ENCODE measurements at regions not wholly inside any gene's neighbourhood (a gene's known extent, or its start where the extent isn't known, plus 50 kb on each side); places are given as distances from the start of the nearest gene placed in this dataset.

DNA sequence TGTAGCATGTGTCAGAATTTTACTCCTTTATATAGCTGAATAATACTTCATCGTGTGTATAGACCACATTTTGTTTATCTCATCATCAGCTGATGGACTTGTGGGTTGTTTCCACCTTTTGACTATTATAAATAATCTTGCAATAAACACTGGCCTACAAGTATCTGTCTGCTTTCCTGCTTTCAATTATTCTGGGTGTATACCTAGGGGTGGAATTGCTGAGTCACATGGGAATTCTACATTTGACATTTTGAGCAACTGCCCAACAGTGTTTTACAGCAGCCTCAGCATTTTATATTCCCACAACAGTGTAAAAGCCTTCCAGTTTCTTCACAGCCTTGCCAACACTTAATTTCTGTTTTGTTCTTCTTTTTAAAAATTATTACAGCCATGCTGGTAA lies 200.3 kb upstream of the PRSS1 start:
- TF ChIP-seq CTCF (IDR thresholded peaks at IDR 0.05; ENCODE audit: borderline replicate concordance): no peak
- Histone ChIP-seq H3K27ac (replicated peaks) (no peak overlapping the region), H3K4me1 (no peaks in the 10 kb centered on the region), H3K9me3 (replicated peaks) (no peaks in the 10 kb centered on the region), H3K4me3 (no peak overlapping the region), H3K36me3 (no peaks in the 10 kb centered on the region), H3K27me3 (ENCODE audit: low read depth) (peaks cover 23% of the 10 kb centered on the region)
- intact Hi-C loops (cut with micrococcal nuclease): no loop called here
- DNase-seq: no peak

DNA sequence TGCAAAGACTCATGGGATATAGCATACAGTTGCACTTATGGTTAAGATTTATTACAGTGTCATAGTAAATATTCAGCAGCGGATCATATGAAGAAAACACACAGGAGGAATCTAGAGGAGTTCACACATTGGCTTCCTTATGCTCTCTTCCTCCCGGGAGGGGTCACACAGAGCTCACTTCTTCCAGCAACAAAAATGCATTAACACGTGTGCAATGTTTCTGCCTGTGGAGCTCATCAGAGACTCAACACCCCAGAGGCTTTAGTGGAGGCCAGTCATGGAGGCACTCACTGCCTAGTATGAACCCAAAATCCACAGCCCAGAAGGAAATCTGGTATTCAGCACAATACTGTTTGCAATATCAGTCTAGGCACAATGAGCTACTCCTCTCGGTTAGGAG lies 202.8 kb upstream of the PRSS1 start:
- H3K4me1 ChIP-seq: no peaks in the 10 kb centered on the region
- TF ChIP-seq CTCF (IDR thresholded peaks at IDR 0.05; ENCODE audit: borderline replicate concordance): no peak
- intact Hi-C loops (cut with micrococcal nuclease): no loop called here

GRCh38 chr7:142542942-142543341 lies 206.3 kb upstream of the PRSS1 start:
- no peak for TF ChIP-seq CTCF (IDR thresholded peaks at IDR 0.05; ENCODE audit: borderline replicate concordance)
- no peaks in the 10 kb centered on the region for H3K36me3 ChIP-seq
- no peaks in the 10 kb centered on the region for H3K4me1 ChIP-seq
- no peak for DNase-seq
- H3K4me3 ChIP-seq: no peak overlapping the region
- H3K27ac ChIP-seq (replicated peaks): no peak overlapping the region
- no peaks in the 10 kb centered on the region for H3K9me3 ChIP-seq (replicated peaks)
- peaks cover 13% of the 10 kb centered on the region for H3K27me3 ChIP-seq (ENCODE audit: low read depth)
- intact Hi-C loops (cut with micrococcal nuclease): no loop called here

More for the DNA sequence above, 202.8 kb upstream of the PRSS1 start:
- Histone ChIP-seq H3K4me3 (no peak overlapping the region), H3K9me3 (replicated peaks) (no peaks in the 10 kb centered on the region), H3K36me3 (no peaks in the 10 kb centered on the region), H3K27me3 (ENCODE audit: low read depth) (peaks cover 13% of the 10 kb centered on the region), H3K27ac (replicated peaks) (no peak overlapping the region)
- no peak for DNase-seq

DNA sequence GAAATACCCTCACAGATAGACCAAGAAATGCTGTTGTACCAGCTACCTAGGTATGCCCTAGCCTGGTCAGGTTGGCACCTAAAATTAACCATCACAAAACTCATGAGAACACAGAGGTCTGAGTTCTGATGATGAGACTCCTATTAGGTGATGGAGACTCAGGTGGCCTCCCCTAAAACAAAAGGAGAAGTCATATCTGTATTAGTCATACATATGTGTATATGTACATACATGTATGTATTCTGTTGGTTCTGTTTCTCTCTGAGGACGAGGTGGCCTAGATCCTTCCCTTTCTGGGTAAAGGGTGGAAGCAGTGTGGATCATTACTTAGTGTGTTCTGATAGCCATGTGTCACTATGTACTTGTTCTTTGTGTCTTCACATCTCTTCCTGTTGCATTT lies 207.2 kb upstream of the PRSS1 start:
- H3K27ac ChIP-seq (replicated peaks): no peak overlapping the region
- H3K4me3 ChIP-seq: no peak overlapping the region
- DNase-seq: no peak
- no peak for TF ChIP-seq CTCF (IDR thresholded peaks at IDR 0.05; ENCODE audit: borderline replicate concordance)
- H3K4me1 ChIP-seq: no peaks in the 10 kb centered on the region
- H3K36me3 ChIP-seq: no peaks in the 10 kb centered on the region
- peaks cover 13% of the 10 kb centered on the region for H3K27me3 ChIP-seq (ENCODE audit: low read depth)
- intact Hi-C loops (cut with micrococcal nuclease): no loop called here
- H3K9me3 ChIP-seq (replicated peaks): no peaks in the 10 kb centered on the region

- Histone ChIP-seq H3K36me3 (no peaks in the 10 kb centered on the region), H3K27ac (replicated peaks) (no peak overlapping the region), H3K4me1 (no peaks in the 10 kb centered on the region), H3K4me3 (no peak overlapping the region), H3K27me3 (ENCODE audit: low read depth) (peaks cover 10% of the 10 kb centered on the region), H3K9me3 (replicated peaks) (no peaks in the 10 kb centered on the region)
- no peak for TF ChIP-seq CTCF (IDR thresholded peaks at IDR 0.05; ENCODE audit: borderline replicate concordance)
- intact Hi-C loops (cut with micrococcal nuclease): no loop called here
- DNase-seq: no peak
Measured at GRCh38 chr7:142540371-142540770, 208.9 kb upstream of the PRSS1 start.

DNA sequence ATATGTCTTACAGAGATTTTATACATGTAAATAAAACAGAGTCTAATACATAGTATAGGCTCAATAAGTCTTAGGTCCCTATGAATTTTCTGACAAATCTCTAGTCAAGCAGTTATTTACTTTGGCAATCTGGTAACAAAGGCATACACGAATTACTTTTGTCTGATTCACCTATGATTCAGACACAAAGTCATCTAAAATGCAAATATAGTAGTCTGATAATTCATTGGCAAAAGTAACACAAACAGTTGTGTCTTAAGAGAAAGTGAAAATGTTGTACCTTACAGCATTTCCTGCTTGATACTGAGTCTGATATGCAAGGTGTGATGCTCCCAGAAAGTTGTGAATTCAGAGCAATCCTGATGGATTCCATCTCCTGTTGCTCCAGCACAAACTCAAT lies 209.4 kb upstream of the PRSS1 start:
- H3K4me1 ChIP-seq: no peaks in the 10 kb centered on the region
- H3K4me3 ChIP-seq: no peak overlapping the region
- TF ChIP-seq CTCF (IDR thresholded peaks at IDR 0.05; ENCODE audit: borderline replicate concordance): no peak
- no peaks in the 10 kb centered on the region for H3K36me3 ChIP-seq
- no peaks in the 10 kb centered on the region for H3K9me3 ChIP-seq (replicated peaks)
- intact Hi-C loops (cut with micrococcal nuclease): no loop called here
- no peak for DNase-seq
- H3K27me3 ChIP-seq (ENCODE audit: low read depth): peaks cover 10% of the 10 kb centered on the region
- no peak overlapping the region for H3K27ac ChIP-seq (replicated peaks)

All from left ventricle myocardium inferior (tissue), 1 donor.